HCEC 1CT (cell line): ENCODE measurements at regions not wholly inside any gene's neighbourhood (a gene's known extent, or its start where the extent isn't known, plus 50 kb on each side); places are given as distances from the start of the nearest gene placed in this dataset.

Experiments used
- DNase-seq: peaks from one replicate; pipeline ENCODE4 v3.0.0-alpha.2; 2017

DNA sequence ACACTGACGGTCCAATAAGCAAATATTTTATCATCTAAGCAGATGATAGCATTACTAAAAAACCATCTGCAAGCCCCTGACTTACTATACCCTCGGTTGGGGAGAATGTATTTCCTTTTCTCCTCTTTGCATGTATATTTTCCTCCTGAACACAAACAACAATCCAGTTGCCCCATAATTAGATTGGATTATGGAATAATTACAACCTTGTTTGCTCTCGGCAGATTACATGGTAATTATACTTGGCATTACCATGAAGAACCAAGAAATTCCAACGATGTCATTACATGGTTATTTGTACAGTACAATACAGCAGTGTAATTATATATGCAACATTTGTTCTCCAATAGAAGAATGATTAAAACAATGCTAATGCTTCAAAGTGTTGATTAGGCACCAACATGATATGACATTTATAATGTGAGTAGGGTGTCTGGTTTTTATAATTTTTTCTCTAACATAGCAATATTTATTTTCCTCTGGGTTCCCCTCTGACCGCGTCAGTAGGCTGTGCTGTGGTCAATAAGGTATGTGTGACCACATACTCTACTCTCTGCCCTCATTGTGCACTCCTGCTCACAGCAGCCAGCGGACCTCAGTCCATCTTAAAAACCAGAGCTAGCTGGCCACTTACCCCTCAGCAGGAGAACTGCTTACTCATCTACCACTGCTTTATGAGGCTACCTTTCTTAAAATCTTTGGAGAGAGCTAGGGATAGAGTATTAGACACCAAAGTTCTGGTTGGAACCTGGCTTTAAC, 176.1 kb downstream of the INSIG2 start:
- DNase-seq, result no peak

DNA sequence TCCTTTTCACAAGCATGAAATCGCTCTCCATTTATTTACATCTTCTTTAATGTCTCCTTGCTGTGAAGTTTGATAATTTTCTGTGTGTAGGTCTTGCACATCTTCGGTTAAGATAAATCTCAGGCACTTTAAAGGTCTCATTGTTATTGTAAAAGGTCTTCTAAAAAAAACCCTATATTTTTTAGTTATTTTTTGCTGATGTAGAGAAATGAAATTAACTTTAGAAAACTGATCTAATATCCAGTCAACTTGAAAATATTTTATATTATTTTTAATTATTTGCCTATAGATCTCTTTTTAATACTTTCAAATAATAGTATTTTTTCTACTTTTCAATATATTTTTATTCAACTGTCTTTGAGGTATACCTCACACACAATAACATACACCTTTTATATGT, 169.4 kb downstream of the INSIG2 start:
- no peak for DNase-seq

DNA sequence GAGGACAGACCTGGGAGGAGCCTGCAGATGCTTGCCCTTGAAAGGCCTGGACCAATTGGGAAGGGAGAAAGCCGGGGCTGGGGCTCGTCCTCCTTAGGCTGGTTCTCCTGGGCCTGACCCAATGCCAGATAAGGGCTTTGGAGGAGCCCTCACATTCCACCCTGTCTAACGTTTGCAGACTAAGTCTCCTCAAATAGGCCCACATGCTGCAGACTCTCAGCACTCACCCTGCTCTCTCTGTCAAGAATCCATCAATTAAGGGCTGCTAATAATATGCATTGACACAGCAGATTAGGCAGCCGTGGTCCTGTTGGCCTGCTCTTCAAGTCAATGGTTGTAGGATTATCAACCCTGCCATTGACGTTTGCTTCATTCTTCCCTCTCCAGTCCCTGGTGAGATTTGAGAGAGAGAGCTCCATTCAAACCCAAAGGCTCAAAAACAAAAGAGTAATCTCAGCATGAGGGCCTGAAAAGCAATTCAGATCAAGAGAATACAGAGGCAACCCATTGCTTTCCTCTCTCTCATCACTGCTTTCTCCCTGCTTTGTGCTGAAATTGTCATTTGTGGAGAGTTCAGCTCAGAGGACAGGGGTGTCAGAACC, 167.6 kb downstream of the INSIG2 start:
- DNase-seq, result no peak

- DNase-seq, result no peak
These were observed 167.0 kb downstream of the INSIG2 start for GRCh38 chr2:118255301-118255700.

DNA sequence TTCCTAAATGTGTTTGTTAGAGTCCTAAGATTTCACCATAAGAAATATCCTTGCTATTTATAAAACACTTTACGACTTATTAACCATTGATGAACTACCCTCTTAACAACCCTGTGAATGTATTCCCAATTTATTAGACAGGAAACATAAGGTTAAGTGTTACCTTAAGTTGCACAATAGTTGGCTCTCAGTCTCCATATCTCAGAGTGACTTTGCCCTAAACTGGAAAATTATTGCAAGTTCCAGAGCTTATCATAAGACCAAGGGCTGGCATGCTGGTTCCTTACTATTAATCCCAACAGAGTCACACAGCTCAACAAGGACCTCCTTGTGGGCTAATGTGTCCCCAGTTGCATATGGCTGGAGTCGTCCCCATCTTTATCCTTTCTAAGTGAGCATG, 165.8 kb downstream of the INSIG2 start:
- DNase-seq, result no peak

- no peak for DNase-seq
These were observed 163.2 kb downstream of the INSIG2 start for GRCh38 chr2:118251427-118251826.

DNA sequence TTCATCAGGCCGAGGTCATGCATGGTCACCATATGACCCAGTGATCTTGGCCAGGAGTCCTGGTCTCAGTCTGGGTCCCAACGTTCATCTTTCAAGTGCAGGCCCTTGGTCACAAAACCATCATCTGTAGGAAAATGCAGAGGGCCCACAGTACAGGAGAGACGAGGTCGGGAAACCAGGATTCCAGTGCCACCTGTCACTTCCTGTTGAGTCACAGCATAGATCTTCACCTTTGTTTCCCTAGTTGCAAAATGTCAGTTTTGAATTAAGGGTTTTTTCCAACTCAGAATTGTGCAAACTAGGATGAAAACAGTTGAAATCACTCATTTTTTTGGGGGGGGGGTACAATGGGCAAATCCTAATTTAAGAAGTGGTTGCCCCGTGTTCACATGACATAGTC, 162.2 kb downstream of the INSIG2 start:
- no peak for DNase-seq

DNA sequence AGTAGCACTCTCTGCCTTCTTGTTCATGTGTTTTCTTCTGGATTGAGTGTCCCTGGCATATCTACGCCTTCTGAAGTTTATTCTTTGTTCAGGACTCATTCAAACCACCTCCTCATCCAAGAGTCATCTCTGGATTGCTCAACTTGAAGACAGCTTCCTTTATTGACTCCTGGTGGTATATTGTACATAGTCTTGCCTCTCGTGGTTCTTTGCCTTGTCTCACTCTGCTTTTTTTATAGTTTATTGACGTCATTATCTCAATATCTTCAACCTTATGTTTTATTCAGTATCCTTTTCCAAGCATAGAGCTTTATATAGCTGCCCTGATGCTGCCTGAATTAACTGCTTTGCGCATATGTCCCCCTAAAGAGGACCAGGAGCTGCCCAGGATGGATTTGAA, 161.7 kb downstream of the INSIG2 start:
- no peak for DNase-seq

DNA sequence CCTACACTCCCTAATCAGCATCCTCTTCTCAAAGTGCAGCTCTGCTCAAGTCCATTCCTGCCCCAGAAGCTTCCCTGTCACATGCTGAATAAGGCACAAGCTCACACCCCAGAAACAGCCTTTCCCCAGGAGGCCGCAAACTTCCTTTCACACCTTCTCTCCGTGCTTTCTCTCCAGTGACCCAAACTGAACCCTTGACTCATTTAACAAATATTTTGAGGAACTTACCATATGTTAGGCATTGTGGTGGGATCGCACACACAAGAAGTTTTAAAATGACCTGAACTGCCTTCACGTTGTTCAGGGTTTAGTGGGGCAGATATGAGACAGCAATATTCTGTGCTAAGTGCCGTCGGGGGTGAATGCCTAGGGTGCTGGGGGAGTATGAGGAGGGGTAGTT, 161.3 kb downstream of the INSIG2 start:
- DNase-seq, result no peak

DNA sequence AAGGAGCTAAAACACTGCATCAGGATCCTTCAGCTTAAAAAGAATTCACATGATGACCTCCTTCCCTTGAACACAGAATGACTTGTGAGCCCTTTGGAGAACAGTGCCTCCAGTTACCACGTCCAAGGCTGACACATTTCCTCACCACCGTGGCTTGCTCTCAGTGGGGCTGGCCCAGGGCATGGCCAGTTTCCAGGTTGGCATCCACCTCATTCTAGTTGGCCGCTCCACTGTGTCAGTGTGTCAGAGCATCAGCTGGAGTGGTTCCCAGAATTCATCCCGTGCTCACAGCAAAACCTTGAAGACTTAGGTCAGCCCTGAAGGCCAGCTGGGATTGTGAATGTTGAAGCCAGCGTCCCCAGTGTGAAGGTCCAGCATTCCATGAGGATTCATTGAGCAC, 158.5 kb downstream of the INSIG2 start:
- no peak for DNase-seq

- DNase-seq, result no peak
These were observed 157.8 kb downstream of the INSIG2 start for GRCh38 chr2:118246079-118246478.

GRCh38 chr2:118244686-118245085, 156.4 kb downstream of the INSIG2 start:
- DNase-seq, result no peak

DNA sequence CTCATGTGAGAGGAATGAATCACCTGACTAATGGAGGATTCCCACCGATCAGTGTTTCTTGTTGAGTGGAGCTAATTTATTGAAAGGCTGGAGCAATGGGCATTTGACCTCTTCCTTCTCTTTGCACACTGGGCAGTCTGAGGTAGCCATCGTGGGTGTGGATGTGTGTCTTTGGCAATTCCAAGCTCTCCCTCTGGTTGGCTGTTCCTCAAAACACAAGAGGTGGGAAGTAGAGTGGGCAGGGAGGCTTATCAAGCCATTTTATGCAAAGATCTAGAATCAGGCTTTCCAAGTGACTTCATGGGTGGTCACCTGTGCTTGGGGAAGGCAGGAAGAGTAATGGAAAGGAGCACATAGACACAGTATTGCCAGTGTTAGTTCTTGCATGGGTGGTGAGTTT, 154.8 kb downstream of the INSIG2 start:
- no peak for DNase-seq

- DNase-seq, result no peak
These were observed 153.9 kb downstream of the INSIG2 start for GRCh38 chr2:118242216-118242615.

DNA sequence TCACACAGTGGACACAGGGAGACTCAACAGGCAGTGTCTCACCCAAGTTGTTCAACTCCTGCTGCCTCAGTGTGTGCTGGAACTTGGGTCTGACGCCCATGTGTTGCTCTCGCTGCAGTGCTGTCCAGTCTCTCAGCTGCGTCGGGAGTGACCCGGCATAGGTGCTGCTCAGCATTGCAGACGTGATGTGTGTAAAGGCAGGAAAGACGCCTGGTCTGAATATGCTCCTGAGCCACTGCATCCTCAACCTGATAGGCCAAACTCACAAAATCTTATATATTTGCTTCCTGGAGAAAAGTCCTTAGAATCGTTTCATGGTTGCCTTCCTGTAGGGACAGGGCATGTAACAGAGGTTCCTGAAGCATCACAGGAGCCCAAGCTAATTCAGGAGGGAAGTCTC, 152.9 kb downstream of the INSIG2 start:
- DNase-seq, result no peak

- no peak for DNase-seq
These were observed 152.0 kb downstream of the INSIG2 start for GRCh38 chr2:118240276-118240675.

DNA sequence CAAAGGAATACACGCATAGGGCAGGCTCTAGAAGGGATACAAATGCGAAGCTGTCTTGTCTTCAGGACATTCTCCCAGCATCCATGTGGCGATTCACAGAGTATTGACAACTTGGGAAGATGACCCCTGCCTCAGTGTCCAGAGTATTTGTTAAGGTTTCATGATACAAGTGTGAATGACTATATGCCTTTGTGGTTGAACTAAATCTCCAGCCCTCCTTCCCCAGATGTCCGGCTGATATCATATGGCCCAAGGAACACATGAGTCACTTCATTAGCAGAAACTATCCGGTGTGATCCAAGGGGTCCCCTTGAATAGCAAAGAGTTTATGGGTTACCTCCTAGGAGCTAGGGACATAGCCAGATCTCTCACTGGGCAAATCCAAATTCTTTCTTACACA, 151.0 kb downstream of the INSIG2 start:
- no peak for DNase-seq

DNA sequence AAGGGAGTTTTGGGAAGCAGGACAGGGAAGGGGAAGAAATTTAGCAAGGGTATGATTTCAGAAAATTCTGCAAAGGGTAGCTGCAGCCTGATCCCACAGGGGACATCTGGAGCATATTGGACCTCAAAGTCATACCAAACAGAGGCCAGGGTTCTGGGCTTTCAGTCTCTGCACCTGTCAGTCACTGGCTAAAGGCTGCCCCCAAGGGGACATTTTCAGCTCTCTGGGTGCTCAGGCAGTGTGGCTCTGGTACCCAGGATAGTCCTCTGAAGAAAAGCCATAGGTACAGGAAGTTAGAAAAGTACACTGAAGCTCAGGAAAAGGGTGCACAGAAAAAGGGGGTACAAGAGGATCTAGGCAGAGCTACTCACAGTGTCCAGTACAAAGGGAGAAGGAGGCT, 149.2 kb downstream of the INSIG2 start:
- no peak for DNase-seq

GRCh38 chr2:118232796-118233195, 144.5 kb downstream of the INSIG2 start:
- DNase-seq, result no peak

- DNase-seq, result no peak
These were observed 144.1 kb downstream of the INSIG2 start for GRCh38 chr2:118232391-118232790.

GRCh38 chr2:118231759-118232158, 143.5 kb downstream of the INSIG2 start:
- DNase-seq, result no peak

- no peak for DNase-seq
These were observed 139.6 kb downstream of the INSIG2 start for GRCh38 chr2:118227698-118228508.

GRCh38 chr2:118225666-118226065, 137.4 kb downstream of the INSIG2 start:
- DNase-seq, result no peak

GRCh38 chr2:118224895-118225311, 136.6 kb downstream of the INSIG2 start:
- no peak for DNase-seq
